ENCODE measurements at regions not wholly inside any gene's neighbourhood (a gene's known extent, or its start where the extent isn't known, plus 50 kb on each side); places are given as distances from the start of the nearest gene placed in this dataset.

GRCh38 chr10:88156341-88156740 lies 292.9 kb downstream of the PTEN start:
- no peak overlapping the region for H3K27ac Mint-ChIP-seq
- DNase-seq: no peak
- POLR2A ChIA-PET: no interaction called here

GRCh38 chr10:88157981-88158465 lies 294.6 kb downstream of the PTEN start:
- POLR2A ChIA-PET: no interaction called here
- ATAC-seq (no peak), DNase-seq (no peak)
- Mint-ChIP-seq H3K4me3 (no peak overlapping the region), H3K4me1 (peaks cover 4 to 10% (median 6%) of the 10 kb centered on the region in 4 donors), H3K36me3 (no peaks in the 10 kb centered on the region), H3K27ac (no peak overlapping the region), H3K27me3 (no peaks in the 10 kb centered on the region), H3K9me3 (peaks cover 0 to 2% (median 0%) of the 10 kb centered on the region in 9 donors)

More at GRCh38 chr10:88156341-88156740, 292.9 kb downstream of the PTEN start:
- Mint-ChIP-seq H3K4me3 (no peak overlapping the region), H3K9me3 (peaks cover 0 to 2% (median 0%) of the 10 kb centered on the region in 9 donors), H3K4me1 (peaks cover 8 to 15% (median 14%) of the 10 kb centered on the region in 4 donors), H3K36me3 (no peaks in the 10 kb centered on the region), H3K27me3 (no peaks in the 10 kb centered on the region)
- ATAC-seq: no peak

GRCh38 chr10:88158526-88159122 lies 295.2 kb downstream of the PTEN start:
- no peaks in the 10 kb centered on the region for H3K9me3 Mint-ChIP-seq
- H3K36me3 Mint-ChIP-seq: no peaks in the 10 kb centered on the region
- H3K4me1 Mint-ChIP-seq: peaks cover 0 to 9% (median 2%) of the 10 kb centered on the region in 4 donors
- ATAC-seq: no peak
- peak overlapping the region in 1 of 10 donors; percentile 84 for H3K27ac Mint-ChIP-seq
- DNase-seq: no peak
- no peaks in the 10 kb centered on the region for H3K27me3 Mint-ChIP-seq
- H3K4me3 Mint-ChIP-seq: no peak overlapping the region
- POLR2A ChIA-PET: no interaction called here

- ATAC-seq: no peak
- Mint-ChIP-seq H3K27ac (peak overlapping the region in 1 of 10 donors; percentile 84), H3K27me3 (no peaks in the 10 kb centered on the region), H3K4me1 (peaks cover 0 to 9% (median 2%) of the 10 kb centered on the region in 4 donors), H3K4me3 (no peak overlapping the region), H3K9me3 (no peaks in the 10 kb centered on the region), H3K36me3 (no peaks in the 10 kb centered on the region)
- DNase-seq: no peak
- POLR2A ChIA-PET: interaction anchor here (0.7 kb wide), 1 partner anchor 19 kb away, joined by 4 read pairs; no protein-coding TSS in a partner anchor
These were observed 295.9 kb downstream of the PTEN start for GRCh38 chr10:88159127-88159829.

GRCh38 chr10:88161070-88161469 lies 297.6 kb downstream of the PTEN start:
- Mint-ChIP-seq H3K4me1 (peaks cover 0 to 9% (median 2%) of the 10 kb centered on the region in 4 donors), H3K4me3 (no peak overlapping the region), H3K9me3 (no peaks in the 10 kb centered on the region), H3K27ac (no peak overlapping the region), H3K36me3 (no peaks in the 10 kb centered on the region), H3K27me3 (no peaks in the 10 kb centered on the region)
- POLR2A ChIA-PET: no interaction called here
- DNase-seq (no peak), ATAC-seq (no peak)

- POLR2A ChIA-PET: no interaction called here
- Mint-ChIP-seq H3K36me3 (no peaks in the 10 kb centered on the region), H3K4me3 (no peak overlapping the region), H3K4me1 (peaks cover 0 to 9% (median 2%) of the 10 kb centered on the region in 4 donors), H3K9me3 (no peaks in the 10 kb centered on the region), H3K27ac (peak overlapping the region in 2 of 10 donors; percentile 6 to 24), H3K27me3 (no peaks in the 10 kb centered on the region)
- ATAC-seq (no peak), DNase-seq (no peak)
These were observed 298.3 kb downstream of the PTEN start for GRCh38 chr10:88161756-88162155.

- POLR2A ChIA-PET: no interaction called here
- H3K4me3 Mint-ChIP-seq: no peak overlapping the region
- no peak for DNase-seq
- H3K27ac Mint-ChIP-seq: no peak overlapping the region
- no peak for ATAC-seq
- H3K9me3 Mint-ChIP-seq: peaks cover 0 to 2% (median 0%) of the 10 kb centered on the region in 9 donors
- H3K4me1 Mint-ChIP-seq: peaks cover 2 to 9% (median 5%) of the 10 kb centered on the region in 4 donors
- H3K27me3 Mint-ChIP-seq: no peaks in the 10 kb centered on the region
- H3K36me3 Mint-ChIP-seq: no peaks in the 10 kb centered on the region
These were observed 299.4 kb downstream of the PTEN start for GRCh38 chr10:88162852-88163251.

GRCh38 chr10:88163572-88163971 lies 300.1 kb downstream of the PTEN start:
- H3K4me3 Mint-ChIP-seq: no peak overlapping the region
- H3K27me3 Mint-ChIP-seq: no peaks in the 10 kb centered on the region
- no peak for ATAC-seq
- no peak overlapping the region for H3K27ac Mint-ChIP-seq
- no peak for DNase-seq
- POLR2A ChIA-PET: no interaction called here
- H3K4me1 Mint-ChIP-seq: peaks cover 2 to 9% (median 4%) of the 10 kb centered on the region in 4 donors
- H3K36me3 Mint-ChIP-seq: peaks cover 0 to 2% (median 1%) of the 10 kb centered on the region in 3 donors
- peaks cover 0 to 6% (median 0%) of the 10 kb centered on the region in 9 donors for H3K9me3 Mint-ChIP-seq

GRCh38 chr10:88164471-88164870 lies 301.0 kb downstream of the PTEN start:
- Mint-ChIP-seq H3K4me3 (no peak overlapping the region), H3K9me3 (peaks cover 0 to 10% (median 4%) of the 10 kb centered on the region in 9 donors), H3K27ac (no peak overlapping the region), H3K27me3 (no peaks in the 10 kb centered on the region), H3K4me1 (peaks cover 2 to 9% (median 4%) of the 10 kb centered on the region in 4 donors), H3K36me3 (peaks cover 0 to 10% (median 7%) of the 10 kb centered on the region in 3 donors)
- no peak for ATAC-seq
- POLR2A ChIA-PET: no interaction called here
- no peak for DNase-seq

- H3K27me3 Mint-ChIP-seq: no peaks in the 10 kb centered on the region
- H3K27ac Mint-ChIP-seq: no peak overlapping the region
These were observed 302.4 kb downstream of the PTEN start for GRCh38 chr10:88165849-88166271.

GRCh38 chr10:88168171-88169036 lies 305.0 kb downstream of the PTEN start:
- DNase-seq (no peak), ATAC-seq (no peak)
- Mint-ChIP-seq H3K27me3 (no peaks in the 10 kb centered on the region), H3K4me1 (peaks cover 8 to 26% (median 25%) of the 10 kb centered on the region in 4 donors), H3K4me3 (no peak overlapping the region), H3K9me3 (peaks cover 0 to 17% (median 6%) of the 10 kb centered on the region in 9 donors), H3K27ac (peak overlapping the region in 1 of 10 donors; percentile 76), H3K36me3 (peaks cover 0 to 10% (median 7%) of the 10 kb centered on the region in 3 donors)
- POLR2A ChIA-PET: interaction anchor here (0.6 kb wide), 1 partner anchor 25 kb away, joined by 3 read pairs; no protein-coding TSS in a partner anchor

More at GRCh38 chr10:88165849-88166271, 302.4 kb downstream of the PTEN start:
- no peak overlapping the region for H3K4me3 Mint-ChIP-seq
- ATAC-seq (no peak), DNase-seq (no peak)
- POLR2A ChIA-PET: no interaction called here
- H3K36me3 Mint-ChIP-seq: peaks cover 0 to 10% (median 7%) of the 10 kb centered on the region in 3 donors
- peaks cover 0 to 17% (median 6%) of the 10 kb centered on the region in 9 donors for H3K9me3 Mint-ChIP-seq
- H3K4me1 Mint-ChIP-seq: peaks cover 7 to 16% (median 12%) of the 10 kb centered on the region in 4 donors

- Mint-ChIP-seq H3K4me3 (no peak overlapping the region), H3K9me3 (peaks cover 0 to 17% (median 6%) of the 10 kb centered on the region in 9 donors), H3K4me1 (peaks cover 8 to 26% (median 25%) of the 10 kb centered on the region in 4 donors), H3K27me3 (no peaks in the 10 kb centered on the region), H3K27ac (peak overlapping the region in 1 of 10 donors; percentile 76), H3K36me3 (peaks cover 0 to 10% (median 8%) of the 10 kb centered on the region in 3 donors)
- POLR2A ChIA-PET: interaction anchor here (0.6 kb wide), 1 partner anchor 26 kb away, joined by 3 read pairs; no protein-coding TSS in a partner anchor
- no peak for ATAC-seq
- DNase-seq: no peak
These were observed 305.6 kb downstream of the PTEN start for GRCh38 chr10:88169037-88169319.

All from naive thymus-derived CD8-positive, alpha-beta T cell (primary cell).